Type B pancreatic cell (in vitro differentiated cells): ENCODE measurements at regions not wholly inside any gene's neighbourhood (a gene's known extent, or its start where the extent isn't known, plus 50 kb on each side); places are given as distances from the start of the nearest gene placed in this dataset.
"Not testable (repeated sequence)": the region's sequence is repeated elsewhere in the genome, so short reads cannot be mapped to it uniquely, and the experiment has no call there.

Experiments
- DNase-seq: peaks from one replicate; pipeline ENCODE4 v3.0.0; 2021; ENCODE audit warnings: mixed read lengths; ENCODE audit not compliant: unreplicated experiment; ENCODE audit errors: extremely low spot score
- H3K27ac Mint-ChIP-seq: 2 replicates; pipeline ENCODE4 v1.8.0; 2021; ENCODE audit warnings: mild to moderate bottlenecking, mixed read lengths
- H3K27me3 Mint-ChIP-seq: 2 replicates; pipeline ENCODE4 v1.8.0; 2021; ENCODE audit warnings: mixed read lengths
- H3K36me3 Mint-ChIP-seq: 2 replicates; pipeline ENCODE4 v1.8.0; 2021; ENCODE audit warnings: mixed read lengths
- H3K4me1 Mint-ChIP-seq: one replicate; pipeline ENCODE4 v1.8.0; 2021; ENCODE audit warnings: mixed read lengths; ENCODE audit not compliant: unreplicated experiment
- H3K4me3 Mint-ChIP-seq: 2 replicates; pipeline ENCODE4 v1.8.0; 2021; ENCODE audit warnings: mild to moderate bottlenecking, mixed read lengths
- H3K9me3 Mint-ChIP-seq: 2 replicates; pipeline ENCODE4 v1.8.0; 2021; ENCODE audit warnings: mixed read lengths
- CTCF ChIP-seq: fragments of 200-600 bp; sonication (generic); conservative IDR thresholded peaks from 2 replicates; pipeline ENCODE4 v1.5.0; 2021; ENCODE audit warnings: antibody characterized with exemption, mild to moderate bottlenecking

- no peak overlapping the region for H3K4me3 Mint-ChIP-seq
- no peak for TF ChIP-seq CTCF
- no peaks in the 10 kb centered on the region for H3K36me3 Mint-ChIP-seq
- H3K4me1 Mint-ChIP-seq: peaks cover 5% of the 10 kb centered on the region
- H3K9me3 Mint-ChIP-seq: no peaks in the 10 kb centered on the region
- H3K27me3 Mint-ChIP-seq: peaks cover 4% of the 10 kb centered on the region
- DNase-seq: no peak
- H3K27ac Mint-ChIP-seq: no peak overlapping the region
Measured at GRCh38 chr11:33949252-33949913, 57.5 kb upstream of the LMO2 start.

- Mint-ChIP-seq H3K4me1 (peaks cover 5% of the 10 kb centered on the region), H3K36me3 (no peaks in the 10 kb centered on the region), H3K27ac (no peak overlapping the region), H3K9me3 (no peaks in the 10 kb centered on the region), H3K27me3 (no peaks in the 10 kb centered on the region), H3K4me3 (no peak overlapping the region)
- TF ChIP-seq CTCF: no peak
- DNase-seq: no peak
Measured at GRCh38 chr11:33948494-33948893, 56.6 kb upstream of the LMO2 start.

GRCh38 chr11:33947918-33948317 lies 56.0 kb upstream of the LMO2 start:
- not testable (repeated sequence) for H3K27ac Mint-ChIP-seq

GRCh38 chr11:33946930-33947329 lies 55.1 kb upstream of the LMO2 start:
- H3K9me3 Mint-ChIP-seq: no peaks in the 10 kb centered on the region
- H3K4me3 Mint-ChIP-seq: no peak overlapping the region
- no peak for TF ChIP-seq CTCF
- H3K27me3 Mint-ChIP-seq: no peaks in the 10 kb centered on the region
- H3K4me1 Mint-ChIP-seq: peaks cover 15% of the 10 kb centered on the region
- DNase-seq: no peak
- no peaks in the 10 kb centered on the region for H3K36me3 Mint-ChIP-seq
- no peak overlapping the region for H3K27ac Mint-ChIP-seq

More at GRCh38 chr11:33947918-33948317, 56.0 kb upstream of the LMO2 start:
- H3K9me3 Mint-ChIP-seq, H3K4me3 Mint-ChIP-seq, H3K27me3 Mint-ChIP-seq, H3K36me3 Mint-ChIP-seq, DNase-seq, H3K4me1 Mint-ChIP-seq: not testable (repeated sequence)

- no peak for TF ChIP-seq CTCF
- H3K9me3 Mint-ChIP-seq: no peaks in the 10 kb centered on the region
- no peak overlapping the region for H3K4me3 Mint-ChIP-seq
- H3K27ac Mint-ChIP-seq: peak overlapping the region; percentile 7
- no peaks in the 10 kb centered on the region for H3K27me3 Mint-ChIP-seq
- H3K4me1 Mint-ChIP-seq: peaks cover 21% of the 10 kb centered on the region
- no peaks in the 10 kb centered on the region for H3K36me3 Mint-ChIP-seq
- DNase-seq: no peak
Measured at GRCh38 chr11:33945481-33946268, 53.8 kb upstream of the LMO2 start.

GRCh38 chr11:33944693-33945424 lies 53.0 kb upstream of the LMO2 start:
- TF ChIP-seq CTCF: no peak
- Mint-ChIP-seq H3K36me3 (no peaks in the 10 kb centered on the region), H3K27ac (no peak overlapping the region), H3K4me1 (peaks cover 21% of the 10 kb centered on the region), H3K9me3 (no peaks in the 10 kb centered on the region), H3K27me3 (no peaks in the 10 kb centered on the region), H3K4me3 (no peak overlapping the region)
- no peak for DNase-seq
